CD14-positive monocyte (primary cell): ENCODE measurements at regions not wholly inside any gene's neighbourhood (a gene's known extent, or its start where the extent isn't known, plus 50 kb on each side); places are given as distances from the start of the nearest gene placed in this dataset.

Source experiments
- DNase-seq, 3 donors: peaks; one replicate each; pipeline ENCODE4 v3.0.0-alpha.2; 2011 to 2022
- H2AFZ ChIP-seq: 2 replicates; pipeline ENCODE4 v1.6.0; 2012; ENCODE audit warnings: mild to moderate bottlenecking, low read depth, low read length, inconsistent platforms; ENCODE audit not compliant: insufficient read depth, poor library complexity, severe bottlenecking
- H3K27ac ChIP-seq, 2 donors: 1 replicate in 1 of 2; 2 replicates in 1 of 2; pipeline ENCODE4 v1.5.1; 2012 to 2013; ENCODE audit warnings: low read length in 2 of 2, control low read depth in 1 of 2, inconsistent platforms in 1 of 2, low read depth in 1 of 2, mild to moderate bottlenecking in 1 of 2
- H3K27me3 ChIP-seq, 2 donors: one replicate each; pipeline versions ENCODE4 v1.6.0 to v1.6.1; 2011 to 2013; ENCODE audit warnings: low read length in 2 of 2; ENCODE audit not compliant: control insufficient read depth in 2 of 2, insufficient read depth in 2 of 2
- H3K36me3 ChIP-seq, 2 donors: replicated peaks in 1 of 2; 1 replicate in 1 of 2; 2 replicates in 1 of 2; pipeline versions ENCODE4 v1.5.1 to v1.6.1; 2012 to 2013; ENCODE audit warnings: low read length in 2 of 2, control low read depth in 1 of 2, inconsistent platforms in 1 of 2, mild to moderate bottlenecking in 1 of 2; ENCODE audit not compliant: insufficient read depth in 2 of 2, control insufficient read depth in 1 of 2
- H3K4me1 ChIP-seq, 2 donors: 1 replicate in 1 of 2; 2 replicates in 1 of 2; pipeline versions ENCODE4 v1.5.1 to v1.6.1; 2012 to 2013; ENCODE audit warnings: low read length in 2 of 2, control low read depth in 1 of 2, inconsistent platforms in 1 of 2, mild to moderate bottlenecking in 1 of 2, moderate library complexity in 1 of 2; ENCODE audit not compliant: insufficient read depth in 2 of 2, control insufficient read depth in 1 of 2
- H3K4me2 ChIP-seq: replicated peaks from 2 replicates; pipeline ENCODE3; 2012; ENCODE audit warnings: low read length, moderate library complexity, mild to moderate bottlenecking; ENCODE audit not compliant: poor library complexity, severe bottlenecking; ENCODE audit errors: extremely low read depth
- H3K4me3 ChIP-seq, 3 experiments: fragments of 200-600 bp in 1 of 3; sonication (generic) in 1 of 3; replicated peaks in 1 of 3; 1 replicate in 2 of 3; 2 replicates in 1 of 3; pipeline ENCODE4 v1.5.1; 2011 to 2013; ENCODE audit warnings: low read length in 3 of 3, mild to moderate bottlenecking in 3 of 3, control low read depth in 2 of 3, low read depth in 2 of 3, inconsistent platforms in 1 of 3, moderate library complexity in 1 of 3
- H3K79me2 ChIP-seq: 2 replicates; pipeline ENCODE4 v1.6.0; 2012; ENCODE audit warnings: mild to moderate bottlenecking, control low read depth, inconsistent platforms, low read length, moderate library complexity; ENCODE audit not compliant: insufficient read depth
- H3K9ac ChIP-seq: 2 replicates; pipeline ENCODE4 v1.6.0; 2017; ENCODE audit warnings: low read length, mild to moderate bottlenecking; ENCODE audit not compliant: insufficient read depth, poor library complexity, severe bottlenecking
- H3K9me3 ChIP-seq, 2 donors: replicated peaks in 1 of 2; 1 replicate in 1 of 2; 2 replicates in 1 of 2; pipeline versions ENCODE4 v1.5.1 to v1.6.1; 2012 to 2013; ENCODE audit warnings: low read length in 2 of 2, control low read depth in 1 of 2; ENCODE audit not compliant: control insufficient read depth in 1 of 2, insufficient read depth in 1 of 2
- H4K20me1 ChIP-seq: 2 replicates; pipeline ENCODE4 v1.6.0; 2012; ENCODE audit warnings: mild to moderate bottlenecking, low read length, control low read depth, moderate library complexity; ENCODE audit not compliant: insufficient read depth
- H3K27ac Mint-ChIP-seq, 7 donors: one replicate each; pipeline ENCODE4 v1.8.0; 2020; ENCODE audit warnings: mild to moderate bottlenecking in 7 of 7, mixed read lengths in 7 of 7, moderate library complexity in 6 of 7, inconsistent platforms in 2 of 7
- H3K27me3 Mint-ChIP-seq, 3 donors: one replicate each; pipeline ENCODE4 v1.8.0; 2021 to 2022; ENCODE audit warnings: low read depth in 3 of 3, mild to moderate bottlenecking in 3 of 3, mixed read lengths in 3 of 3, moderate library complexity in 3 of 3, inconsistent platforms in 1 of 3
- H3K36me3 Mint-ChIP-seq, 2 donors: one replicate each; pipeline ENCODE4 v1.8.0; 2020; ENCODE audit warnings: mixed read lengths in 2 of 2, inconsistent platforms in 1 of 2, mild to moderate bottlenecking in 1 of 2
- H3K4me1 Mint-ChIP-seq: one replicate; pipeline ENCODE4 v1.8.0; 2020; ENCODE audit warnings: mild to moderate bottlenecking, mixed read lengths
- H3K4me3 Mint-ChIP-seq, 2 donors: one replicate each; pipeline ENCODE4 v1.8.0; 2020; ENCODE audit warnings: mild to moderate bottlenecking in 2 of 2, mixed read lengths in 2 of 2, moderate library complexity in 1 of 2
- H3K9me3 Mint-ChIP-seq, 7 donors: one replicate each; pipeline ENCODE4 v1.8.0; 2020 to 2022; ENCODE audit warnings: mixed read lengths in 7 of 7, mild to moderate bottlenecking in 6 of 7, moderate library complexity in 6 of 7, inconsistent platforms in 2 of 7
- WGBS: methylation state at CpG from one replicate; pipeline ENCODE4 v1.1.5; 2013; ENCODE audit warnings: missing lambda C conversion rate; ENCODE audit not compliant: insufficient coverage; 5-methylcytosine and 5-hydroxymethylcytosine counted together
- intact Hi-C, 2 donors: fragments of 100-400 bp; cut with micrococcal nuclease; formaldehyde crosslinking; loops; one replicate each; pipeline versions ENCODE4 v1.15.0 to v1.15.1; 2023
- TF ChIP-seq, protein P1 (sequence below): fragments of 200-600 bp; IDR thresholded peaks from one replicate; pipeline ENCODE4 v1.8.0; 2022; ENCODE audit warnings: antibody characterized with exemption, mild to moderate bottlenecking

- Histone ChIP-seq H2AFZ (no peak overlapping the region), H3K4me3 (no peak overlapping the region), H3K27ac (no peak overlapping the region), H3K79me2 (no peaks in the 10 kb centered on the region), H3K4me1 (no peaks in the 10 kb centered on the region), H3K4me2 (no peak overlapping the region), H3K9ac (no peak overlapping the region), H3K36me3 (no peaks in the 10 kb centered on the region), H3K9me3 (no peaks in the 10 kb centered on the region), H4K20me1 (no peaks in the 10 kb centered on the region), H3K27me3 (no peaks in the 10 kb centered on the region)
- Mint-ChIP-seq H3K4me1 (no peaks in the 10 kb centered on the region), H3K36me3 (no peaks in the 10 kb centered on the region), H3K4me3 (no peak overlapping the region), H3K27me3 (peaks cover 3 to 14% (median 12%) of the 10 kb centered on the region in 3 donors), H3K9me3 (no peaks in the 10 kb centered on the region), H3K27ac (peak overlapping the region in 1 of 7 donors; percentile 10)
- no peak for DNase-seq
- TF ChIP-seq, protein P1, sequence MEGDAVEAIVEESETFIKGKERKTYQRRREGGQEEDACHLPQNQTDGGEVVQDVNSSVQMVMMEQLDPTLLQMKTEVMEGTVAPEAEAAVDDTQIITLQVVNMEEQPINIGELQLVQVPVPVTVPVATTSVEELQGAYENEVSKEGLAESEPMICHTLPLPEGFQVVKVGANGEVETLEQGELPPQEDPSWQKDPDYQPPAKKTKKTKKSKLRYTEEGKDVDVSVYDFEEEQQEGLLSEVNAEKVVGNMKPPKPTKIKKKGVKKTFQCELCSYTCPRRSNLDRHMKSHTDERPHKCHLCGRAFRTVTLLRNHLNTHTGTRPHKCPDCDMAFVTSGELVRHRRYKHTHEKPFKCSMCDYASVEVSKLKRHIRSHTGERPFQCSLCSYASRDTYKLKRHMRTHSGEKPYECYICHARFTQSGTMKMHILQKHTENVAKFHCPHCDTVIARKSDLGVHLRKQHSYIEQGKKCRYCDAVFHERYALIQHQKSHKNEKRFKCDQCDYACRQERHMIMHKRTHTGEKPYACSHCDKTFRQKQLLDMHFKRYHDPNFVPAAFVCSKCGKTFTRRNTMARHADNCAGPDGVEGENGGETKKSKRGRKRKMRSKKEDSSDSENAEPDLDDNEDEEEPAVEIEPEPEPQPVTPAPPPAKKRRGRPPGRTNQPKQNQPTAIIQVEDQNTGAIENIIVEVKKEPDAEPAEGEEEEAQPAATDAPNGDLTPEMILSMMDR, result no peak
- 57% methylated on average over 1 of the region's 1 CpG for WGBS
- intact Hi-C loops, result no loop called here
Observed at GRCh38 chr20:51098284-51098810, 75.4 kb upstream of the KCNG1 start.

DNA sequence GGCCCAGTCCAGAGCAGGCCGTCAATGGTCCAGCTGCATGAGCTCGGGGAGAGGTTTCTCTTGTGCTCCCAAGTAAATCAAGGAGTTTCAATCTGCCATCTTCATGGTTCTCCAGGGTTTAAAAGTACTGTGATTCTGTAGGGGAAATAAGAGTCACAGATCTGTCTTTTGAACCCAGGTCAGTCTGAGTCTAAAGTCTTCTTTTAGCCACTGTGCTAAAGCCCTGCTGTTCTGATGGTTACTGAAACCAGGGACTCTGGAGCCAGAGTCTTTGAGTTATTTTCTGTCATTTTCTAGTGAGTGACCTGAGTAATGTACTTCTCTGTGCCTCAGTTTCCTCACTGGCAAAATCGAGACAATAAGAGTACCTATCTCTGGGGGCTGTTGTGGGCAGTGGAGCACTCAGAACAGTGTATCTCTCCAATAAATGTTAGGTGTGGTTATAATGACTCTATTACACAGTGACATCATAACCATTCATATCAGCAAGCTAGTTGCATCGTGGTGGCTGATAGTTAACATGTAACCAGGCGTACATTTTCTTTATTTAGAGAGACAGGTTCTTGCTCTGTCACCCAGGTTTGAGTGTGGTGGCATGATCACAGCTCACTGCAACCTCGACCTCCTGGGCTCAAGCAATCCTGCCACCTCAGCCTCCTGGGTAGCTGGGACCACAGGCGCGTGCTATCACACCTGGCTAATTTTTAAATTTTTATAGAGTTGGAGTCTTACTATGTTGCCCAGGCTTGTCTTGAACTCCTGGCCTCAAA, 74.6 kb upstream of the KCNG1 start:
- intact Hi-C loops, result no loop called here
- no peaks in the 10 kb centered on the region for H3K4me1 Mint-ChIP-seq
- peaks cover 9 to 19% (median 18%) of the 10 kb centered on the region in 3 donors for H3K27me3 Mint-ChIP-seq
- H3K27ac Mint-ChIP-seq, result no peak overlapping the region
- Histone ChIP-seq H3K27ac (no peak overlapping the region), H3K4me3 (no peak overlapping the region), H3K4me2 (no peak overlapping the region), H3K4me1 (no peaks in the 10 kb centered on the region), H3K27me3 (peaks cover 4 to 7% of the 10 kb centered on the region in 2 donors), H3K9ac (no peak overlapping the region), H3K79me2 (no peaks in the 10 kb centered on the region), H2AFZ (no peak overlapping the region), H4K20me1 (no peaks in the 10 kb centered on the region), H3K9me3 (no peaks in the 10 kb centered on the region), H3K36me3 (no peaks in the 10 kb centered on the region)
- TF ChIP-seq, protein P1, result no peak
- DNase-seq, result no peak
- H3K36me3 Mint-ChIP-seq, result no peaks in the 10 kb centered on the region
- H3K9me3 Mint-ChIP-seq, result no peaks in the 10 kb centered on the region
- H3K4me3 Mint-ChIP-seq, result no peak overlapping the region
- WGBS, result 81% methylated on average over 3 of the region's 8 CpGs
